ENCODE measurements at regions not wholly inside any gene's neighbourhood (a gene's known extent, or its start where the extent isn't known, plus 50 kb on each side); places are given as distances from the start of the nearest gene placed in this dataset.

DNA sequence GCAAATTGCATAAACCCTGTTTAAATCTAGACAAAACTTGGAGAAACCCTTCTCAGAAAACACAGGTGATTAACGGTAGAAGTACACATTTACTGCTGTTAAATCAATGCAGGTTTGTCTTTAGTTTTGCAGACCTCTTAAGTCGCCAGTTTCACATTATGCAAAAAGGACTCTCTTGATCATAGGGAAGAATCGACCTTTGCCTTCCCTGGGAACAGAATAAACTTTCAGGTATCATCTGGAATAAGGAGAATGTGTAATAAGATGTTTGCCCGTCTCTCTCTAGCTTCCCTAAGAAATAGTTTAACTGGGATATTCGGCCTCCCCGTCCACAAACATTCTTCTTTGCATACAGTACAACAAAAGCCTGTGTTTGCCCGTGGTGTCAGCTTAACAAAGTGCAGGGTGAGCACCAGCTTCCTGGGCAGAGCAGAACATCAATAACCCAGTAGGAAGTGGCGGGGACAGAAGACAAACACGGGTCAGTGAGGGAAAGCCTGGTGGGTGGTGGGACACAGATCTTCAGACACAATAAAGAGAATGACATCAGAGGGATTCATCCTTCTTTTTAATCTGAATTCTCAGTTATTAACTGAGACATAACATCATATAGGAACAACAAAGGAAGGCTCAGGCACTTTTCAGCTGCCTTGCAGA is 1077.7 kb upstream of the SLC10A2 start:
- TF ChIP-seq, protein P1, sequence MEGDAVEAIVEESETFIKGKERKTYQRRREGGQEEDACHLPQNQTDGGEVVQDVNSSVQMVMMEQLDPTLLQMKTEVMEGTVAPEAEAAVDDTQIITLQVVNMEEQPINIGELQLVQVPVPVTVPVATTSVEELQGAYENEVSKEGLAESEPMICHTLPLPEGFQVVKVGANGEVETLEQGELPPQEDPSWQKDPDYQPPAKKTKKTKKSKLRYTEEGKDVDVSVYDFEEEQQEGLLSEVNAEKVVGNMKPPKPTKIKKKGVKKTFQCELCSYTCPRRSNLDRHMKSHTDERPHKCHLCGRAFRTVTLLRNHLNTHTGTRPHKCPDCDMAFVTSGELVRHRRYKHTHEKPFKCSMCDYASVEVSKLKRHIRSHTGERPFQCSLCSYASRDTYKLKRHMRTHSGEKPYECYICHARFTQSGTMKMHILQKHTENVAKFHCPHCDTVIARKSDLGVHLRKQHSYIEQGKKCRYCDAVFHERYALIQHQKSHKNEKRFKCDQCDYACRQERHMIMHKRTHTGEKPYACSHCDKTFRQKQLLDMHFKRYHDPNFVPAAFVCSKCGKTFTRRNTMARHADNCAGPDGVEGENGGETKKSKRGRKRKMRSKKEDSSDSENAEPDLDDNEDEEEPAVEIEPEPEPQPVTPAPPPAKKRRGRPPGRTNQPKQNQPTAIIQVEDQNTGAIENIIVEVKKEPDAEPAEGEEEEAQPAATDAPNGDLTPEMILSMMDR (IDR thresholded peaks at IDR 0.05): no peak
- TF ChIP-seq POLR2A (IDR thresholded peaks at IDR 0.05): no peak

Data from right lobe of liver (tissue), 4 donors.